A673 (cell line): ENCODE measurements at regions not wholly inside any gene's neighbourhood (a gene's known extent, or its start where the extent isn't known, plus 50 kb on each side); places are given as distances from the start of the nearest gene placed in this dataset.

Experiments
- BruUV-seq: library from RNA; stranded (reverse); fragments of 400-500 nt; replicated peaks from 2 replicates; lab custom pipeline; 2021; lab: Mats Ljungman, UMichigan
- CTCF ChIA-PET: fragments of 300-600 bp; sonication (Branson Sonifier 250); formaldehyde crosslinking; loops from one replicate; lab custom pipeline; 2022; ENCODE audit warnings: antibody characterized with exemption; lab: Charles Lee
- POLR2A ChIA-PET: fragments of 300-600 bp; sonication (Branson Sonifier 250); formaldehyde crosslinking; loops from one replicate; lab custom pipeline; 2022; ENCODE audit warnings: antibody characterized with exemption; ENCODE audit not compliant: low non-redundant PET; lab: Charles Lee
- DNase-seq: peaks from one replicate; pipeline ENCODE4 v3.0.0-alpha.2; 2015; ENCODE audit warnings: low spot score
- H3K27ac ChIP-seq: fragments of 200-600 bp; sonication (generic); 2 replicates; pipeline ENCODE4 v1.5.1; 2016; ENCODE audit warnings: mixed run types, low read depth, mild to moderate bottlenecking, mixed read lengths, antibody characterized with exemption, low read length; ENCODE audit not compliant: poor library complexity, severe bottlenecking
- H3K27me3 ChIP-seq: fragments of 200-600 bp; sonication (generic); replicated peaks from 2 replicates; pipeline ENCODE4 v1.6.1; 2017; ENCODE audit warnings: mixed run types, low read depth, mild to moderate bottlenecking, mixed read lengths, antibody characterized with exemption, low read length; ENCODE audit not compliant: insufficient read depth, poor library complexity
- H3K36me3 ChIP-seq: fragments of 200-600 bp; sonication (generic); 2 replicates; pipeline ENCODE4 v1.6.1; 2016; ENCODE audit warnings: mixed run types, mild to moderate bottlenecking, mixed read lengths, antibody characterized with exemption, low read length; ENCODE audit not compliant: insufficient read depth, poor library complexity, severe bottlenecking
- H3K4me1 ChIP-seq: fragments of 200-600 bp; sonication (generic); 2 replicates; pipeline ENCODE4 v1.6.1; 2017; ENCODE audit warnings: mixed run types, mild to moderate bottlenecking, mixed read lengths, antibody characterized with exemption, low read length; ENCODE audit not compliant: insufficient read depth, poor library complexity, severe bottlenecking
- H3K4me3 ChIP-seq: fragments of 200-600 bp; sonication (generic); 2 replicates; pipeline ENCODE4 v1.5.1; 2016; ENCODE audit warnings: low read depth, mixed run types, mild to moderate bottlenecking, mixed read lengths, low read length; ENCODE audit not compliant: poor library complexity, severe bottlenecking
- H3K9me3 ChIP-seq: fragments of 200-600 bp; sonication (generic); 2 replicates; pipeline ENCODE4 v1.6.1; 2016; ENCODE audit warnings: mixed run types, low read depth, mild to moderate bottlenecking, mixed read lengths, antibody characterized with exemption, low read length; ENCODE audit not compliant: poor library complexity, severe bottlenecking
- EZH2 ChIP-seq: fragments of 200-600 bp; sonication (generic); IDR thresholded peaks from 2 replicates; pipeline ENCODE4 v1.6.1; 2017; ENCODE audit warnings: borderline replicate concordance, low read depth, mild to moderate bottlenecking, mixed read lengths, antibody characterized with exemption, low read length; ENCODE audit not compliant: poor library complexity, severe bottlenecking
- intact Hi-C: fragments of 100-400 bp; cut with micrococcal nuclease; formaldehyde crosslinking; loops from one replicate; pipeline ENCODE4 v1.10.0; 2022; ENCODE audit not compliant: unreplicated experiment
- TF ChIP-seq, protein P1 (sequence below): fragments of 300-800, 200-600 bp; sonication (generic); conservative IDR thresholded peaks from 2 replicates; pipeline ENCODE4 v1.5.1; 2017; ENCODE audit warnings: low read depth, mild to moderate bottlenecking, antibody characterized with exemption, low read length, moderate library complexity, mixed read lengths

DNA sequence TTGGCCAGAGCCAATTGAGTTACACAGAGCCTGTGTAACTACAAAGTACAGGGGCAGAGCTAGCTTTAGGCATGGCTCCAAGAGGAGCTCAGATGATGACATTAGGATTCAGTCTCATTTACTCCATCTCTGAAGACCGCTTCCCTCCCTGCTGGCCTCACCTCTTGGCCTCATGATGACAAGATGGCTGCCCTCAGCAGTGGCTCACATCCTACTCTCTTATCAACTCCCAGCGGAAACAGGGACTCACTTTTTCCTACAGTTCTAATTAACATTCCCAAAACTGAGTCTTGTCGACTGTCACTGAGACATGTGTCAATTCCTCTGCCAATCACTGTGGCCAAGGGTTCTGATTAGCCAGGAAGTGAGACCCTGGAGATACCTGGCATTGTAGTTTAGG, 59.4 kb upstream of the ECE1 start:
- no peaks in the 10 kb centered on the region for H3K9me3 ChIP-seq
- BruUV-seq: no TSS peak
- POLR2A ChIA-PET: no interaction called here
- H3K27ac ChIP-seq: no peak overlapping the region
- H3K36me3 ChIP-seq: no peaks in the 10 kb centered on the region
- CTCF ChIA-PET: no interaction called here
- DNase-seq: no peak
- H3K27me3 ChIP-seq: no peaks in the 10 kb centered on the region
- no peak overlapping the region for H3K4me3 ChIP-seq
- no peak for TF ChIP-seq EZH2
- TF ChIP-seq, protein P1, sequence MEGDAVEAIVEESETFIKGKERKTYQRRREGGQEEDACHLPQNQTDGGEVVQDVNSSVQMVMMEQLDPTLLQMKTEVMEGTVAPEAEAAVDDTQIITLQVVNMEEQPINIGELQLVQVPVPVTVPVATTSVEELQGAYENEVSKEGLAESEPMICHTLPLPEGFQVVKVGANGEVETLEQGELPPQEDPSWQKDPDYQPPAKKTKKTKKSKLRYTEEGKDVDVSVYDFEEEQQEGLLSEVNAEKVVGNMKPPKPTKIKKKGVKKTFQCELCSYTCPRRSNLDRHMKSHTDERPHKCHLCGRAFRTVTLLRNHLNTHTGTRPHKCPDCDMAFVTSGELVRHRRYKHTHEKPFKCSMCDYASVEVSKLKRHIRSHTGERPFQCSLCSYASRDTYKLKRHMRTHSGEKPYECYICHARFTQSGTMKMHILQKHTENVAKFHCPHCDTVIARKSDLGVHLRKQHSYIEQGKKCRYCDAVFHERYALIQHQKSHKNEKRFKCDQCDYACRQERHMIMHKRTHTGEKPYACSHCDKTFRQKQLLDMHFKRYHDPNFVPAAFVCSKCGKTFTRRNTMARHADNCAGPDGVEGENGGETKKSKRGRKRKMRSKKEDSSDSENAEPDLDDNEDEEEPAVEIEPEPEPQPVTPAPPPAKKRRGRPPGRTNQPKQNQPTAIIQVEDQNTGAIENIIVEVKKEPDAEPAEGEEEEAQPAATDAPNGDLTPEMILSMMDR: no peak
- peaks cover 7% of the 10 kb centered on the region for H3K4me1 ChIP-seq
- intact Hi-C loops: no loop called here

GRCh38 chr1:21347072-21347581, 56.9 kb upstream of the ECE1 start:
- CTCF ChIA-PET: no interaction called here
- intact Hi-C loops: no loop called here
- POLR2A ChIA-PET: no interaction called here
- no peak for TF ChIP-seq EZH2
- TF ChIP-seq, protein P1: no peak
- H3K9me3 ChIP-seq: no peaks in the 10 kb centered on the region
- no peaks in the 10 kb centered on the region for H3K27me3 ChIP-seq
- peaks cover 12% of the 10 kb centered on the region for H3K4me1 ChIP-seq
- H3K4me3 ChIP-seq: no peak overlapping the region
- no peak for DNase-seq
- BruUV-seq: no TSS peak
- no peak overlapping the region for H3K27ac ChIP-seq
- no peaks in the 10 kb centered on the region for H3K36me3 ChIP-seq

DNA sequence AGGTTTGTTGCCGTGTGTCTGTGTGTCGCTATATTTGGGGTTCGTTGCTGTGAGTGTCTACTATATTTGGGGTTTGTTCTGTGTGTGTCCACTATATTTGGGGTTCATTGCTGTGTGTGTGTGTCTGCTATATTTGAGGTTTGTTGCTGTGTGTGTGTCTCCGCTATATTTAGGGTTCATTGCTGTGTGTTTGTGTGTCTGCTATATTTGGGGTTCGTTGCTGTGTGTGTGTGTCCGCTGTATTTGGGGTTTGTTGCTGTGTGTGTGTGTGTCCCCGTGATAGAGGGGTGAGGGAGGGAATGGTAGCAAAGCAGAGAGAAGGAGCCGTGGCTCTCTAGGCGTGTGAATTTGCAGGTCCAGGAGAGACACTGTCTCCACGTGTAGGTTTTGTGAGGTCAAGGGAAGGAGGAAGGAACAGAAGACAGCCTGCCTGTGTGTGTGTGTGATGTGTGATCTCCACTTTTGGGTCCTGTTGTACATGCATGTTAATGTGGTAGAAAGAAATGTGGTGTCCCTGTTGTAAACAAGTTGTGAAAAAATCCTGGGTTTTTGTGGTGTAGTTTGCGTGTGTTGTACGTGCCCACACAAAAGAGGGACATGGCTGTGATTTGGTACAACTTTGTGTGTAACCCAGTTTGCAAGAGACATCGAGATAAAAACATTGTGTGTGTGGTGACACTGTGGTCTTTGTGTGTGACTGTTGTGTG, 56.3 kb upstream of the ECE1 start:
- BruUV-seq: no TSS peak
- Histone ChIP-seq H3K36me3 (no peaks in the 10 kb centered on the region), H3K4me1 (peaks cover 12% of the 10 kb centered on the region), H3K27me3 (no peaks in the 10 kb centered on the region), H3K4me3 (peak overlapping the region; percentile 95), H3K9me3 (no peaks in the 10 kb centered on the region), H3K27ac (peak overlapping the region; percentile 80)
- intact Hi-C loops: no loop called here
- ChIA-PET POLR2A (no interaction called here), CTCF (no interaction called here)
- TF ChIP-seq, protein P1: no peak
- no peak for TF ChIP-seq EZH2
- no peak for DNase-seq
